Adrenal gland (tissue), 9 donors: ENCODE measurements at regions not wholly inside any gene's neighbourhood (a gene's known extent, or its start where the extent isn't known, plus 50 kb on each side); places are given as distances from the start of the nearest gene placed in this dataset.
"Not testable (repeated sequence)": the region's sequence is repeated elsewhere in the genome, so short reads cannot be mapped to it uniquely, and the experiment has no call there.

Experiments
- DNase-seq, 7 donors: peaks; one replicate each; pipeline ENCODE4 v3.0.0-alpha.2; 2019 to 2020
- H3K27ac ChIP-seq, 5 donors: fragments of 200-600 bp; sonication (generic) in 4 of 5; 1 replicate in 3 of 5; 2 replicates in 2 of 5; pipeline versions ENCODE4 v1.5.1 to v1.8.0; 2016 to 2020; ENCODE audit warnings: mild to moderate bottlenecking in 1 of 5
- H3K27me3 ChIP-seq: fragments of 200-600 bp; 2 replicates; pipeline ENCODE4 v1.8.0; 2021
- H3K36me3 ChIP-seq, 2 donors: fragments of 200-600 bp; replicated peaks in 1 of 2; 1 replicate in 1 of 2; 2 replicates in 1 of 2; pipeline versions ENCODE4 v1.5.1 to v1.8.0; 2018 to 2022
- H3K4me1 ChIP-seq, 2 donors: fragments of 200-600 bp; replicated peaks in 1 of 2; 1 replicate in 1 of 2; 2 replicates in 1 of 2; pipeline versions ENCODE4 v1.5.1 to v1.8.0; 2018 to 2021
- H3K4me3 ChIP-seq, 4 donors: fragments of 200-600 bp; sonication (generic) in 3 of 4; one replicate each; pipeline ENCODE4 v1.5.1; 2016 to 2018
- H3K9me3 ChIP-seq, 3 donors: fragments of 200-600 bp; sonication (generic) in 1 of 3; replicated peaks in 1 of 3; 1 replicate in 2 of 3; 2 replicates in 1 of 3; pipeline versions ENCODE4 v1.5.1 to v1.8.0; 2016 to 2021
- POLR2A ChIP-seq, 2 donors: fragments of 450-650 bp; IDR thresholded peaks; one replicate each; pipeline ENCODE4 v1.6.1; 2017; ENCODE audit warnings: antibody characterized with exemption in 2 of 2, mild to moderate bottlenecking in 2 of 2, moderate library complexity in 1 of 2
- WGBS, 4 donors: extraction: QIAGEN DNeasy Blood & Tissue Kit in 2 of 4; methylation state at CpG; one replicate each; pipeline versions ENCODE4 v1.1.5 to v1.1.7; 2013 to 2017; 5-methylcytosine and 5-hydroxymethylcytosine counted together
- intact Hi-C, 2 donors: fragments of 100-400 bp; cut with DNase I; formaldehyde crosslinking; loops; one replicate each; pipeline versions ENCODE4 v1.14.1 to v1.15.0; 2022 to 2023
- TF ChIP-seq, protein P1 (sequence below), 6 experiments: fragments of 450-650 bp in 4 of 6; fragments of 200-600 bp in 2 of 6; sonication (generic) in 1 of 6; IDR thresholded peaks; 1 replicate in 5 of 6; 2 replicates in 1 of 6; pipeline versions ENCODE4 v1.5.1 to v1.8.0; 2016 to 2021; ENCODE audit warnings: antibody characterized with exemption in 6 of 6, mild to moderate bottlenecking in 2 of 6, moderate library complexity in 1 of 6
- donor health status: healthy with polysubstance abuse.
- donor health status: Bipolar disorder and iron deficiency.
- donor health status: DM: yes; HTN: yes; CAD: no.
- donor health status: DM: no; HTN: no; CAD: no.
- donor health status: DM: no; HTN: no; CAD: no.

DNA sequence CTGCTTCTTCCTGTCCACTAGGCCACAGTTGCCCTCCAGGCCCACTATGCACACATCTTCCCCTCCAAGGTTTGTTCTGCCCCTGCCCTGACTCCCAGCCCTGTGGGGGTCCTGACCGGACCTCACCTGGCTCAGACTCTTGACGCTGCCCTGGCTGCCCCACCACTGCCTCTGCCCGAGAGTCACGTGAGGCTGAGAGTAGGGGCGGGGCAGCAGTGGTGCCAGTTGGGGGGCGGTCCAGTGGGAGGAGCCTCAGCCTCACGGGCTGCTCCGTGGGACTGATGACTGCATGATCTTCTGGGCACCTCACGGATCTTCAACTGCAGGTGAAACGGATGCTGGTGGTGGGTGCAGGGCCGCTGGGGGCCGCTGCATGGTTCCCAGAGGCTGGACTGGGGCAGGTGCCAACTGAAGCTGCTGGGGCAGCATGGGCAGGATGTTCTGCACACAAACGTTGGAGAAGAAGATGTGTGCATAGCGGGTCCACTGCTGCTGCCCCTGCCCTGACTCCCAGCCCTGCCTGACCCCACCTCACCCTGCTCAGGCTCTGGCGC, 77.6 kb downstream of the HHIPL2 start:
- intact Hi-C loops, DNase-seq, H3K36me3 ChIP-seq, H3K4me1 ChIP-seq, H3K9me3 ChIP-seq, H3K4me3 ChIP-seq, H3K27ac ChIP-seq, H3K27me3 ChIP-seq: not testable (repeated sequence)
- 78 to 83% (median 83%) methylated on average over 1 to 15 of the region's 15 CpGs for WGBS, 4 donors

DNA sequence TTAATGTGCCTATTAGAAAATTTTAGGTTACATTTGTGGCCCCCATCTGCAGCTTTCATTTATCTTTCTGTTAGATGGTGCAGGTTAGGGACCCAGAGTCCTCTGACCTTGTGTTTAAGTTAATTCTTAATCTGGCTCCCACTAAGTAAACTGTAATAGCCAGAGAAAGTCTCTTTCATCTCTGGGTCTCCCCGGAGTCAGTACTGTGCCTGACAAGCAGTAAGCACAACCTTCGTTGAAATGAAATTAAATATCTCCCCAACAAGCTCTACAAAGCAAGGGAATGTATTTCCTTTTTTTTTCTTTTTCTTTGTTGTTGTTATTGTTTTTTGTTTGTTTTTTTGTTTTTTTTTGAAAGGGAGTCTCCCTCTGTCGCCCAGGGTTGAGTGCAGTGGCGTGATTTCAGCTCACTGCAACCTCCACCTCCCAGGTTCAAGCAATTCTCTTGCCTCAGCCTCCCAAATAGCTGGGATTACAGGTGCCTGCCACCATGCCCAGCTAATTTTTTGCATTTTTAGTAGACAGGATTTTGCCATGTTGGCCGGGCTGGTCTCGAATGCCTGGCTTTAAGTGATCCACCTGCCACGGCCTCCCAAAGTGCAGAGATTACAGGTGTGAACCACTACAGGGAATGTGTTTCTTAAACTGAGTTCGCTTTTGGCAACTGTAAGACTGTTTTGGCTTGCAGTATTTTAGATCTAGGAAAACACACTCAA, 81.6 kb downstream of the HHIPL2 start:
- H3K4me3 ChIP-seq: peak overlapping the region in 2 of 4 donors; percentile 14 to 51
- peak overlapping the region in 4 of 5 donors; percentile 83 to 92 (median 88) for H3K27ac ChIP-seq
- no peaks in the 10 kb centered on the region for H3K36me3 ChIP-seq
- TF ChIP-seq, protein P1, sequence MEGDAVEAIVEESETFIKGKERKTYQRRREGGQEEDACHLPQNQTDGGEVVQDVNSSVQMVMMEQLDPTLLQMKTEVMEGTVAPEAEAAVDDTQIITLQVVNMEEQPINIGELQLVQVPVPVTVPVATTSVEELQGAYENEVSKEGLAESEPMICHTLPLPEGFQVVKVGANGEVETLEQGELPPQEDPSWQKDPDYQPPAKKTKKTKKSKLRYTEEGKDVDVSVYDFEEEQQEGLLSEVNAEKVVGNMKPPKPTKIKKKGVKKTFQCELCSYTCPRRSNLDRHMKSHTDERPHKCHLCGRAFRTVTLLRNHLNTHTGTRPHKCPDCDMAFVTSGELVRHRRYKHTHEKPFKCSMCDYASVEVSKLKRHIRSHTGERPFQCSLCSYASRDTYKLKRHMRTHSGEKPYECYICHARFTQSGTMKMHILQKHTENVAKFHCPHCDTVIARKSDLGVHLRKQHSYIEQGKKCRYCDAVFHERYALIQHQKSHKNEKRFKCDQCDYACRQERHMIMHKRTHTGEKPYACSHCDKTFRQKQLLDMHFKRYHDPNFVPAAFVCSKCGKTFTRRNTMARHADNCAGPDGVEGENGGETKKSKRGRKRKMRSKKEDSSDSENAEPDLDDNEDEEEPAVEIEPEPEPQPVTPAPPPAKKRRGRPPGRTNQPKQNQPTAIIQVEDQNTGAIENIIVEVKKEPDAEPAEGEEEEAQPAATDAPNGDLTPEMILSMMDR (IDR thresholded peaks at IDR 0.05): no peak
- no peaks in the 10 kb centered on the region for H3K27me3 ChIP-seq
- H3K9me3 ChIP-seq: no peaks in the 10 kb centered on the region
- peaks cover 0 to 10% of the 10 kb centered on the region in 2 donors for H3K4me1 ChIP-seq
- no peak for DNase-seq
- WGBS, 4 donors: 87 to 93% (median 90%) methylated on average over 8 of the region's 8 CpGs
- intact Hi-C loops: no loop called here

- Histone ChIP-seq H3K27ac (peak overlapping the region; percentile 80 to 92 (median 85)), H3K4me1 (peaks cover 0 to 10% of the 10 kb centered on the region in 2 donors)
- 1 to 3% (median 1%) methylated on average over 16 to 46 of the region's 46 CpGs for WGBS, 4 donors
Measured at GRCh38 chr1:222465211-222466041, 82.5 kb downstream of the HHIPL2 start.

GRCh38 chr1:222464841-222465210, 83.1 kb downstream of the HHIPL2 start:
- DNase-seq: peak; percentile 40 to 85 (median 59)
- peak overlapping the region in 2 of 4 donors; percentile 6 to 51 for H3K4me3 ChIP-seq
- WGBS, 4 donors: 9 to 20% (median 13%) methylated on average over 10 of the region's 10 CpGs
- no peaks in the 10 kb centered on the region for H3K36me3 ChIP-seq
- H3K27me3 ChIP-seq: no peaks in the 10 kb centered on the region
- peaks cover 0 to 10% of the 10 kb centered on the region in 2 donors for H3K4me1 ChIP-seq
- H3K9me3 ChIP-seq: no peaks in the 10 kb centered on the region
- intact Hi-C loops: loop anchor here (5.0 kb wide), 1 partner anchor 167 kb away; no protein-coding TSS in a partner anchor
- TF ChIP-seq, protein P1 (IDR thresholded peaks at IDR 0.05): no peak
- TF ChIP-seq POLR2A (IDR thresholded peaks at IDR 0.05): no peak
- peak overlapping the region in 3 of 5 donors; percentile 85 to 92 (median 91) for H3K27ac ChIP-seq

More at GRCh38 chr1:222465211-222466041, 82.5 kb downstream of the HHIPL2 start:
- Histone ChIP-seq H3K4me3 (peak overlapping the region in 2 of 4 donors; percentile 14 to 51), H3K27me3 (no peaks in the 10 kb centered on the region), H3K36me3 (no peaks in the 10 kb centered on the region), H3K9me3 (no peaks in the 10 kb centered on the region)
- TF ChIP-seq, protein P1 (IDR thresholded peaks at IDR 0.05): peak; percentile 84 to 100 (median 98)
- TF ChIP-seq POLR2A (IDR thresholded peaks at IDR 0.05): peak in 1 of 2 donors; percentile 79
- intact Hi-C loops: no loop called here
- peak; percentile 91 to 97 (median 94) for DNase-seq
